PFSK-1 (cell line): ENCODE measurements at regions not wholly inside any gene's neighbourhood (a gene's known extent, or its start where the extent isn't known, plus 50 kb on each side); places are given as distances from the start of the nearest gene placed in this dataset.

Experiments
- FOXP2 ChIP-seq: optimal IDR thresholded peaks from 2 replicates; pipeline ENCODE3; 2011; ENCODE audit warnings: borderline replicate concordance, control low read depth, inconsistent platforms; ENCODE audit not compliant: insufficient read depth; ENCODE audit errors: extremely low read length, extremely low read depth
- POLR2AphosphoS5 ChIP-seq: IDR thresholded peaks from 2 replicates; pipeline ENCODE4 v1.6.1; 2012; ENCODE audit warnings: low read depth, mild to moderate bottlenecking, control low read depth, low read length, moderate library complexity
- REST ChIP-seq, 2 experiments: IDR thresholded peaks; 2 replicates each; pipeline versions ENCODE4 v1.6.1 to v1.8.0; 2011 to 2012; ENCODE audit warnings: low read depth in 2 of 2, low read length in 2 of 2, control low read depth in 1 of 2, inconsistent platforms in 1 of 2, mild to moderate bottlenecking in 1 of 2, moderate library complexity in 1 of 2; ENCODE audit not compliant: insufficient read depth in 1 of 2
- SIN3A ChIP-seq: IDR thresholded peaks from 2 replicates; pipeline ENCODE4 v1.6.1; 2012; ENCODE audit warnings: mild to moderate bottlenecking, low read length, moderate library complexity, borderline replicate concordance; ENCODE audit not compliant: insufficient read depth
- TAF1 ChIP-seq: IDR thresholded peaks from 2 replicates; pipeline ENCODE4 v1.6.1; 2012; ENCODE audit warnings: low read length, control low read depth, borderline replicate concordance; ENCODE audit not compliant: insufficient read depth

GRCh38 chr7:136173874-136174273, 196.7 kb upstream of the MTPN start:
- no peak for TF ChIP-seq FOXP2
- TF ChIP-seq POLR2AphosphoS5: no peak
- no peak for TF ChIP-seq REST (IDR thresholded peaks at IDR 0.05; ENCODE audit: insufficient read depth in 1 of 2, low read depth in 2 of 2, low read length in 2 of 2)
- TF ChIP-seq TAF1: no peak
- no peak for TF ChIP-seq SIN3A
